GM13976 (cell line): ENCODE measurements at regions not wholly inside any gene's neighbourhood (a gene's known extent, or its start where the extent isn't known, plus 50 kb on each side); places are given as distances from the start of the nearest gene placed in this dataset.
A peak's percentile ranks its signal among the peaks of the same experiment; 100 is the strongest.
"Not testable (repeated sequence)": the region's sequence is repeated elsewhere in the genome, so short reads cannot be mapped to it uniquely, and the experiment has no call there.

Source experiments
- DNase-seq: peaks from one replicate; pipeline ENCODE4 v3.0.0; 2012; ENCODE audit warnings: low spot score
- CTCF ChIP-seq: IDR thresholded peaks from 2 replicates; pipeline ENCODE4 v1.5.1; 2012; ENCODE audit warnings: borderline replicate concordance, mild to moderate bottlenecking; ENCODE audit not compliant: insufficient read depth; ENCODE audit errors: extremely low read depth, missing control alignments, control extremely low read depth
- in situ Hi-C: fragments of 300-500 bp; cut with MboI; formaldehyde crosslinking; loops from one replicate; pipeline ENCODE4 v1.12.0; 2022; ENCODE audit warnings: low sequenced_read_pairs, mixed read lengths, inconsistent platforms; ENCODE audit not compliant: unreplicated experiment

GRCh38 chr2:138423745-138424144, 77.8 kb upstream of the SPOPL start:
- in situ Hi-C loops = no loop called here
- no peak for TF ChIP-seq CTCF
- DNase-seq = no peak

- no peak for TF ChIP-seq CTCF
- no peak for DNase-seq
- in situ Hi-C loops = no loop called here
Observed at GRCh38 chr2:138424436-138425140, 77.0 kb upstream of the SPOPL start.

- in situ Hi-C loops, DNase-seq: not testable (repeated sequence)
Observed at GRCh38 chr2:138426116-138426515, 75.5 kb upstream of the SPOPL start.

- no peak for TF ChIP-seq CTCF
- DNase-seq = no peak
- in situ Hi-C loops = no loop called here
Observed at GRCh38 chr2:138428710-138429440, 72.7 kb upstream of the SPOPL start.

GRCh38 chr2:138430181-138430580, 71.4 kb upstream of the SPOPL start:
- in situ Hi-C loops = no loop called here
- TF ChIP-seq CTCF = no peak
- DNase-seq = no peak

- in situ Hi-C loops = no loop called here
- TF ChIP-seq CTCF = no peak
- peak; percentile 21 for DNase-seq
Observed at GRCh38 chr2:138432971-138433370, 68.6 kb upstream of the SPOPL start.
